Activated CD8-positive, alpha-beta T cell treated with anti-CD3 and anti-CD28 coated beads, Interleukin-2, amount 10 ng/mL, durations not matched to agents 7 days and 5 days (primary cell): ENCODE measurements at regions not wholly inside any gene's neighbourhood (a gene's known extent, or its start where the extent isn't known, plus 50 kb on each side); places are given as distances from the start of the nearest gene placed in this dataset.

Experiments
- ATAC-seq: fragments of 150-1000 bp; cut with Tn5 transposase; one replicate; pipeline ENCODE4 v1.10.0; 2021; ENCODE audit warnings: moderate library complexity
- CTCF ChIA-PET: fragments of 350-600 bp; sonication (Branson Sonifier 250); formaldehyde crosslinking; loops from one replicate; lab custom pipeline; 2021; ENCODE audit warnings: antibody characterized with exemption; lab: Charles Lee
- POLR2A ChIA-PET: fragments of 350-600 bp; sonication (Branson Sonifier 250); formaldehyde crosslinking; loops from one replicate; lab custom pipeline; 2021; ENCODE audit warnings: antibody characterized with exemption; lab: Charles Lee
- DNase-seq: peaks from one replicate; pipeline ENCODE4 v3.0.0-alpha.2; 2020
- H3K27ac Mint-ChIP-seq: one replicate; pipeline ENCODE4 v1.8.0; 2021; ENCODE audit warnings: mild to moderate bottlenecking, mixed read lengths
- H3K27me3 Mint-ChIP-seq: one replicate; pipeline ENCODE4 v1.8.0; 2021; ENCODE audit warnings: low read depth, mixed read lengths
- H3K36me3 Mint-ChIP-seq: one replicate; pipeline ENCODE4 v1.8.0; 2021; ENCODE audit warnings: low read depth, mixed read lengths
- H3K4me1 Mint-ChIP-seq: one replicate; pipeline ENCODE4 v1.8.0; 2021; ENCODE audit warnings: low read depth, mixed read lengths
- H3K4me3 Mint-ChIP-seq: one replicate; pipeline ENCODE4 v1.8.0; 2021; ENCODE audit warnings: mild to moderate bottlenecking, mixed read lengths
- H3K9me3 Mint-ChIP-seq: one replicate; pipeline ENCODE4 v1.8.0; 2022; ENCODE audit warnings: mixed read lengths; ENCODE audit not compliant: insufficient read depth

DNA sequence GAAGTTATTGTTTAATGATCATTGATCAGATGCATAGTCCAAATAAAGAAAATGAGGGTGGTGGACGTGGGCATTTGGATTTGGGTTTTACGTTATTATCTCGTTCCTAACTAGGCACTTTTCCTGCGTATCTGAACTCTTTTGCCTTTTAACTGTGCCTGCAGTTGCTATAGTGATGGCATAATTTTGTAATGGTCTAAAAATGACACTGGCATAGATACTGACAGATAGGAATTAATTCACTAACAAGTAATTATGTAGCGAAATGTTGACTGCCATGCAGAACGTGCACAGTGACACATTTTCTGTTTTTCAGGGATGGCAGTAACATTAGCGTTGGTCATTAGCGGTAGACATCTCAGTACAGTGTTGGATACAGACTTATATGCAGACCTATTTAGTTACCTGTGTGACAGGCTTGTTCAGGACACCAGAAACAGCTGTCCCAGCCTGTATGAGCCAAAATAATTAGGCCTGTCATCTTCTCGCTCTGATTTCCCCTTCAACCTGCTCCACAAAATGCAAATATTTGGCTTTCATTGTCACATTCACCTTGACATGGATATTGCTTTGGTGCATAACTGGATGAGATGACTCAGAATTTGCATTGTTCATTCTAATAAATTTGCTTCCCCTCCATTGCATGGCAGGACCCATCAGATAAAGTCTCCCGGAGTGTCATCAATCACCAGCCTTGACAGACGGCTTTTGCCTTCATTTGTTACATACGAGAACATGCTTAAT is 413.3 kb upstream of the IRX1 start:
- no peaks in the 10 kb centered on the region for H3K36me3 Mint-ChIP-seq
- H3K4me3 Mint-ChIP-seq, result no peak overlapping the region
- H3K9me3 Mint-ChIP-seq, result no peaks in the 10 kb centered on the region
- POLR2A ChIA-PET, result no interaction called here
- no peaks in the 10 kb centered on the region for H3K4me1 Mint-ChIP-seq
- ATAC-seq, result no peak
- no peaks in the 10 kb centered on the region for H3K27me3 Mint-ChIP-seq
- no peak overlapping the region for H3K27ac Mint-ChIP-seq
- CTCF ChIA-PET, result no interaction called here
- DNase-seq, result no peak

DNA sequence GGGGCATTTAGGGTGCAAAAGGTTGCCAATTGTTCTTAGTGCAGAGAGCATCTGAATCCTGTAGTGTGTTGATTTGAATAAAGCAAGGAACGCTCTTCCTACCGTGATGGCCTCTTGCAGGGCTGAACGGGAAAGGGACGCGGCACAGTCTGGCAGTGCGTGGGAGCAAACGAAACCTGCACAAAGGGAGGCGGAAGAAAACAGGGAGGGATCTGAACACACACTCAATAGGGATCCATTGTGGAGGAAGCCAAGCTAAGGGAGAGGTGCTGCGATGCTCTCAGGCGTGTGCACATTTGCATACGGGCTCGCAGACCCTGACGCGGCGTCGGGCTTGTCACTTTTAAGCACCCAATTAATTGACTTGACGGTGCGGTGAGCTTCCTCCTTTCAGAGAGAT is 414.0 kb upstream of the IRX1 start:
- DNase-seq, result no peak
- Mint-ChIP-seq H3K9me3 (no peaks in the 10 kb centered on the region), H3K4me1 (no peaks in the 10 kb centered on the region), H3K27me3 (no peaks in the 10 kb centered on the region), H3K4me3 (no peak overlapping the region), H3K27ac (no peak overlapping the region), H3K36me3 (no peaks in the 10 kb centered on the region)
- ATAC-seq, result no peak
- POLR2A ChIA-PET, result no interaction called here
- CTCF ChIA-PET, result no interaction called here

DNA sequence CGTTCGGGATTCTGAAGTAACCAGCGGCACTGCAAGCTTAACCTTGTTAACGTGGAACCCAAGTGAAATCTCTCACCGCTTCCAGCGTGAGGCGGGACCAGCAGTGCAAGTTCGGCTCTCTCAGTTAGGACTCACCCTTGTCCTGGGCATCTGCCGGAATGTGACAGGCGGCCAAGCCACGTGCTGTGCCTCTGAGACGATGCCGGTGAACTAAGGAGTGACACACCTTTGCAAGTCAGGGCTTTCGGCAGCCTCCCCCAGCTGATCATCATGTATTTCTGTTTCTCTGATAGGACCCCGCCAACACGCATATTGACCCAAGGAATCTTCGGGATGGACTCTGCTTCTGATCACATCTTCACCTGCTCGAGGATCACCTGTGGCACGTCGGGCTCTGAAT is 415.0 kb upstream of the IRX1 start:
- H3K4me1 Mint-ChIP-seq, result no peaks in the 10 kb centered on the region
- CTCF ChIA-PET, result no interaction called here
- no peak overlapping the region for H3K27ac Mint-ChIP-seq
- H3K4me3 Mint-ChIP-seq, result no peak overlapping the region
- ATAC-seq (no peak), DNase-seq (no peak)
- POLR2A ChIA-PET, result no interaction called here
- H3K9me3 Mint-ChIP-seq, result no peaks in the 10 kb centered on the region
- H3K36me3 Mint-ChIP-seq, result no peaks in the 10 kb centered on the region
- H3K27me3 Mint-ChIP-seq, result no peaks in the 10 kb centered on the region

DNA sequence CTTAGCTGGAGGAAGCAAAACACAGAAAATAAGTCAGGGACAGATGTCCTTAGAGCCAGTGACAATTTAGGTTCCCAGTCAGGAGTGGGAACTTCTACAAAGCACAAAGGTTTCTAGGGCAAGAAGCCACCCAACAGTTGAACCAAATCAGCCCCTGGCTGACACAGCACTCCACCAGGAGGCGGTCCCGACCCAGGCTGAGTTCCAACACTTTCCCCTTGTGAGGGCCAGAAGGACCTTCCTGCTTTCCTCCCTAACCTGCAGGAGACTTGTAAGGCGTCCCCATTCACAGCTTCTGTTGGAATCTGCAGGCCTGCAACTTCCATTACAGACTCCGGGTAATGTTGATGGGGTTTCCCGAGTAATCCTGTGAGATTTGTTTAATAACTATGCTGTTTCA is 416.4 kb upstream of the IRX1 start:
- no peaks in the 10 kb centered on the region for H3K36me3 Mint-ChIP-seq
- H3K4me3 Mint-ChIP-seq, result no peak overlapping the region
- ChIA-PET CTCF (no interaction called here), POLR2A (no interaction called here)
- H3K9me3 Mint-ChIP-seq, result no peaks in the 10 kb centered on the region
- ATAC-seq (no peak), DNase-seq (no peak)
- H3K27ac Mint-ChIP-seq, result no peak overlapping the region
- H3K4me1 Mint-ChIP-seq, result no peaks in the 10 kb centered on the region
- H3K27me3 Mint-ChIP-seq, result no peaks in the 10 kb centered on the region

DNA sequence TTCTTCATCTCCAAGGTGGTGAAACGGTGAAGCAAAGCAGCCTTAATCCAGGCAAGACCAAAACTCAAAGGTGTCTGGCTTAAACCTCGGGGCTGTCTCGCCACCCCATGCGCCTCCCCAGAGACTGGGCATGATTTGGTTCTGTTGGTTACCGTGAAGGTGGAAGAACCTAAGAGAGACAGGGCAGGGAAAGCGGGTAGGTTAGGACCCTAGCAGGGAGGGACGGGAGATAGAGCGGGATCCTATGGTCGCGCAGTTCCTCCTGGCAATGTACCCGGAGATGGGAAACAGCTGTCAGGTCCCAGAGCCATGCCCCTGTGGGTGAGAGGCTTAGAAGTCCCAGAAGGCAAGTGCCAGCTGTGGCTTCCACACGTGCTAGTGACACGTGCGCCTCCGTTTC is 418.3 kb upstream of the IRX1 start:
- ATAC-seq (no peak), DNase-seq (no peak)
- Mint-ChIP-seq H3K27me3 (no peaks in the 10 kb centered on the region), H3K4me1 (no peaks in the 10 kb centered on the region), H3K36me3 (no peaks in the 10 kb centered on the region), H3K4me3 (no peak overlapping the region), H3K27ac (no peak overlapping the region), H3K9me3 (no peaks in the 10 kb centered on the region)
- CTCF ChIA-PET, result no interaction called here
- POLR2A ChIA-PET, result no interaction called here

DNA sequence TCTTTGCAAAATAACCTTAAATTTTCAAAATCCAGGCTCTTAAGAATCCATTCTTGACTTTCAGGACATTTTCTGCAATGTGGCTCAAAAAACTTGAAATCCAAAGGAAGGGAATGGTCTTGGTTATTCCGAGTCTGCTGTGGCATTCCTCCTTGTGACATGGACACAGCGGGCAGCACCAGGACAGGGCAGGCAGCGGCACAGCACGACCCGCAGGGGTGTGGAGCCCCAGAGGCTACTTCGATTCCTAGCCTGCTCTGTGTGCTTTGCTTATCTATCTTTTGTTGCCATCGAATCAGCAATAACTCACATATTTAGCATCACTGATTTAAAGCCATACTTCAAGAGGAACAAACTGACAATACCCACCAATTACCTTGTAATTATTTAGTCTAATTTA is 420.2 kb upstream of the IRX1 start:
- DNase-seq (no peak), ATAC-seq (no peak)
- no peaks in the 10 kb centered on the region for H3K9me3 Mint-ChIP-seq
- H3K27me3 Mint-ChIP-seq, result no peaks in the 10 kb centered on the region
- H3K4me3 Mint-ChIP-seq, result no peak overlapping the region
- CTCF ChIA-PET, result no interaction called here
- no peaks in the 10 kb centered on the region for H3K4me1 Mint-ChIP-seq
- H3K27ac Mint-ChIP-seq, result no peak overlapping the region
- POLR2A ChIA-PET, result no interaction called here
- no peaks in the 10 kb centered on the region for H3K36me3 Mint-ChIP-seq

DNA sequence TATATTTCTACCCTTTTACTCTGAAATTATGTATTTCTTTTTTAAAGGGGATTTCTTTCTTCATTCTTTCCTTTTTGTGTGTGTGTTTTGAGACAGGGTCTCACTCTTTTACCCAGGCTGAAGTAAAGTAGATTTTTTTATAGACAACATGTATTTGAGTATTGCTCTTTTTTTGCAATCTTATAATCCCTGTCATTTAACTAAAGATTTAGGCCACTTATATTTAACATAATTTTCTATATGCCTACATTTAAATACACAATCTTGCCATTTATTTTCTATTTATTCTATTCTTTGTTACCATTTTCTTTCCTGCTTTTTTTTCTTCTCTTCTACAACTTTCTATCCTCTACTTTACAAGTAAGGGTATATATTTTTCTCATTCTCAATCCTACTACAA is 416.0 kb upstream of the IRX2 start:
- no peak overlapping the region for H3K27ac Mint-ChIP-seq
- DNase-seq (no peak), ATAC-seq (no peak)
- POLR2A ChIA-PET, result no interaction called here
- H3K36me3 Mint-ChIP-seq, result no peaks in the 10 kb centered on the region
- no peaks in the 10 kb centered on the region for H3K27me3 Mint-ChIP-seq
- peaks cover 10% of the 10 kb centered on the region for H3K9me3 Mint-ChIP-seq
- no peak overlapping the region for H3K4me3 Mint-ChIP-seq
- CTCF ChIA-PET, result no interaction called here
- no peaks in the 10 kb centered on the region for H3K4me1 Mint-ChIP-seq

DNA sequence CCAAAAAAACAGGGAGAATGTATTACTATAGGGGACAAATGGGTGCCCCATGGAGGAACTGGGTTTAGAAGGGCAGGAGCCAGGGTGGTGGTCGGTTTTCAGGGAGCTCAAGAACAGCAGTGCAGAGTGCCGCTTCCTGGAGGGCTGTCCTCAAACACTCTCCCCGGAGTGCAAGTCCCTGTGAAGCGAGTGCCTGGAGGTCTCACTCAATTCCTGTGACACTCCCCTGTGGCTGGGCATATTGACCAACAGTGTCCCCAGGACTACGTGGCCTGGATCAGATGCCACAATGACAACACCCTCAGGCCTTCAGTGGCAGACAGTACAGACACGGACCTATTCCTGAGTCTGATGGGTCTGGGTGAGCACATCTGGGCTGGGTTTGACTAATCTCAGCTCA is 412.1 kb upstream of the IRX2 start:
- no peaks in the 10 kb centered on the region for H3K4me1 Mint-ChIP-seq
- H3K27ac Mint-ChIP-seq, result no peak overlapping the region
- CTCF ChIA-PET, result no interaction called here
- H3K36me3 Mint-ChIP-seq, result no peaks in the 10 kb centered on the region
- POLR2A ChIA-PET, result no interaction called here
- peaks cover 10% of the 10 kb centered on the region for H3K9me3 Mint-ChIP-seq
- H3K4me3 Mint-ChIP-seq, result no peak overlapping the region
- no peaks in the 10 kb centered on the region for H3K27me3 Mint-ChIP-seq
- ATAC-seq, result no peak
- no peak for DNase-seq

DNA sequence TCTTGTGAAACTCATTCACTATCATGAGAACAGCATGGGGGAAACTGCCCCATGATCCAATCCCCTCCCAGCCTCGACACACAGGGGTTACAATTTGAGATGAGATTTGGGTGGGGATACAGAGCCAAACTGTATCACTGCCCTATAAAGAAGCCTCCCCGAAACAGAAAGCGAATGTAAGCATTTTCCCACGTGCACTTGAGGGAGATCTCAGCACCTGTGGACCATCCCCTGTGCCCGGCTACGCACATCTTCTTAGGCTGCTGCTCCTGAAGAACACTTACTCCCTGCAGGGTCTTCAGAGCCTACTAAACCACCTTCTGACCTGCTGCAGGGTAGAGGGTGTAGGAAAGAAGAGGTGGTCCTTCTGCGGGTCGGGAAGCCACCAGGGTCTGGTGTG is 410.2 kb upstream of the IRX2 start:
- POLR2A ChIA-PET, result no interaction called here
- H3K27ac Mint-ChIP-seq, result no peak overlapping the region
- no peaks in the 10 kb centered on the region for H3K9me3 Mint-ChIP-seq
- H3K36me3 Mint-ChIP-seq, result no peaks in the 10 kb centered on the region
- DNase-seq (no peak), ATAC-seq (no peak)
- no peaks in the 10 kb centered on the region for H3K27me3 Mint-ChIP-seq
- CTCF ChIA-PET, result no interaction called here
- no peak overlapping the region for H3K4me3 Mint-ChIP-seq
- H3K4me1 Mint-ChIP-seq, result no peaks in the 10 kb centered on the region

DNA sequence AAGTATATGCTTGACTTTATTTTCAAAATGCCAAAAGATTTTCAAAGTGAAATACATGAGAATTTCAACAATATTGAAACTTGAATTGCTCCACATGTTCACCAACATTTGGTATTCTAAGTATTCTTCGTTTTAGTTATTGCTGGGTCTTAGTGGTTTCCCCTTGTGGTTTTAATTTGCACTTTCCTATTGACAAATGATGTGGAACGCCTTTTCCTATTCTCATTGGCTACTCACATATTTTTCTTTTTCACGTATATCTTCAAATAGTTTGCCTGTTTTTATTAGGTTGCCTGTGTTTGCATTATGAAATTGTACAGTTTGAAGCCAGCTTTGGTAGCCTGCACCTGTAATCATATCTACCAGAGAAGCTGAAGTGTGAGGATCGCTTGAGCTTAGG is 405.7 kb upstream of the IRX2 start:
- H3K27me3 Mint-ChIP-seq, result no peaks in the 10 kb centered on the region
- no peak for ATAC-seq
- H3K27ac Mint-ChIP-seq, result no peak overlapping the region
- CTCF ChIA-PET, result no interaction called here
- no peaks in the 10 kb centered on the region for H3K36me3 Mint-ChIP-seq
- no peak for DNase-seq
- no peaks in the 10 kb centered on the region for H3K4me1 Mint-ChIP-seq
- no peak overlapping the region for H3K4me3 Mint-ChIP-seq
- POLR2A ChIA-PET, result no interaction called here
- H3K9me3 Mint-ChIP-seq, result no peaks in the 10 kb centered on the region

DNA sequence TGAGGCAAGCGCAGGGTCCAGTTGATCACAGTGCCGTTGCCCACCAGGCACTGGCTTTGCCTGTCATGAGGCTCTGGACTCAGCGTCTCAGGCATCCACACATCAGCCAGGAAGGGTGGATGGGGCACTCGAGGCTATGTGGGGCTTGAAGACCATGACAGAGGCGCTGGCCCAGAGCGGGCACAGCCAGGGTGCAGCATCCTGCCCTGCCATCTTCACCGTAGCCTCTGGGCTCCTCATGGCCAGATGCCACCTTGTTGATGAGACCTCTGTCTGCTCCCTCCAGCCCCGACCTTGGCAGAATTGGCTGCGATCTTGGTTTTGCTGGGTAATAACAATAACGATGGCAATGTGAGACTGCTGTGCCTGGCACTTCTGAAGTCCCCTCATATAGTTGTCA is 404.2 kb upstream of the IRX2 start:
- Mint-ChIP-seq H3K36me3 (no peaks in the 10 kb centered on the region), H3K4me1 (no peaks in the 10 kb centered on the region), H3K27ac (no peak overlapping the region), H3K9me3 (no peaks in the 10 kb centered on the region), H3K27me3 (no peaks in the 10 kb centered on the region), H3K4me3 (no peak overlapping the region)
- CTCF ChIA-PET, result no interaction called here
- POLR2A ChIA-PET, result no interaction called here
- ATAC-seq (no peak), DNase-seq (no peak)

DNA sequence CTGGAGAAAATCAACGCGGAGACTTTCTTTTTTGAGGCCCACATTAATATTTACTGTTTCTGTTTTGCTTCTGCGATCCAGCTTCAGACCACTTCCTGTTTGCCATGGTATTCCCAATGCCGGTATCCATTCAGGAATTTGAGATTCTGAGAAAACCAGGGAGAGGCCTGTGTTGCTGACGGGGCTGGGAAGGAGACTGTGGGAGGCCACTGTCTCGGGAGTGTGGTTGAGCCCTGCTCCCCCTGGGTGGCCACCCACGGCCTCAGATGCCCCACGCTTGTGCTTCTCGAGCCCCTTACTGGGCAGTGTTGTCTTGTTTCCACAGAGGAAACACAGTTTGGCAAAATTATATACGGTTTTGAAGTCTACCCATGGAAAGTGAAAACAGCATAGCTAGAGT is 403.6 kb upstream of the IRX2 start:
- no peaks in the 10 kb centered on the region for H3K4me1 Mint-ChIP-seq
- no peaks in the 10 kb centered on the region for H3K36me3 Mint-ChIP-seq
- ChIA-PET CTCF (no interaction called here), POLR2A (no interaction called here)
- ATAC-seq (no peak), DNase-seq (no peak)
- no peak overlapping the region for H3K4me3 Mint-ChIP-seq
- H3K9me3 Mint-ChIP-seq, result no peaks in the 10 kb centered on the region
- H3K27ac Mint-ChIP-seq, result no peak overlapping the region
- H3K27me3 Mint-ChIP-seq, result no peaks in the 10 kb centered on the region

DNA sequence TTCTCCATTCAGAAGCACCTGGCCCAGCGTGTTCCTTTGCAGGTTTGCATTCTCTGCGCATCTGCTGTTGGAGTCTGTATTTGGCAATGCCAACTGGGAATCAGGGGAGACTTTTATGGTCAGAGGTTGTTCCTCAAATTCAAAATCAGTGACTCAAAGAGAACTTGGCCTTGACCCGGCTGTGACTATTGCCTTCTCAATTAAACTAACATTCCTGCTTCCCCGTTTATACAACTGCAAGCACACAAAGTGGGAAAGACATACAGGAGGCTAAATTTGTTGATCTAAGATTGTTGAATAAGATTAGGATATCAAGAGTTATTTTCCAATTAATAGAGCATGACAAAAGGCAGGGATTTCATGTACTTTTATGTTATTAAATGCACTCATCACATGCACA is 402.4 kb upstream of the IRX2 start:
- ATAC-seq (no peak), DNase-seq (no peak)
- Mint-ChIP-seq H3K27ac (no peak overlapping the region), H3K9me3 (no peaks in the 10 kb centered on the region), H3K27me3 (no peaks in the 10 kb centered on the region), H3K36me3 (no peaks in the 10 kb centered on the region), H3K4me1 (no peaks in the 10 kb centered on the region), H3K4me3 (no peak overlapping the region)
- POLR2A ChIA-PET, result no interaction called here
- CTCF ChIA-PET, result no interaction called here
